ENCODE measurements at regions not wholly inside any gene's neighbourhood (a gene's known extent, or its start where the extent isn't known, plus 50 kb on each side); places are given as distances from the start of the nearest gene placed in this dataset.
"Not testable (repeated sequence)": the region's sequence is repeated elsewhere in the genome, so short reads cannot be mapped to it uniquely, and the experiment has no call there.

GRCh38 chr7:101679653-101680173, 50.6 kb upstream of the MYL10 start:
- TF ChIP-seq, protein P1, sequence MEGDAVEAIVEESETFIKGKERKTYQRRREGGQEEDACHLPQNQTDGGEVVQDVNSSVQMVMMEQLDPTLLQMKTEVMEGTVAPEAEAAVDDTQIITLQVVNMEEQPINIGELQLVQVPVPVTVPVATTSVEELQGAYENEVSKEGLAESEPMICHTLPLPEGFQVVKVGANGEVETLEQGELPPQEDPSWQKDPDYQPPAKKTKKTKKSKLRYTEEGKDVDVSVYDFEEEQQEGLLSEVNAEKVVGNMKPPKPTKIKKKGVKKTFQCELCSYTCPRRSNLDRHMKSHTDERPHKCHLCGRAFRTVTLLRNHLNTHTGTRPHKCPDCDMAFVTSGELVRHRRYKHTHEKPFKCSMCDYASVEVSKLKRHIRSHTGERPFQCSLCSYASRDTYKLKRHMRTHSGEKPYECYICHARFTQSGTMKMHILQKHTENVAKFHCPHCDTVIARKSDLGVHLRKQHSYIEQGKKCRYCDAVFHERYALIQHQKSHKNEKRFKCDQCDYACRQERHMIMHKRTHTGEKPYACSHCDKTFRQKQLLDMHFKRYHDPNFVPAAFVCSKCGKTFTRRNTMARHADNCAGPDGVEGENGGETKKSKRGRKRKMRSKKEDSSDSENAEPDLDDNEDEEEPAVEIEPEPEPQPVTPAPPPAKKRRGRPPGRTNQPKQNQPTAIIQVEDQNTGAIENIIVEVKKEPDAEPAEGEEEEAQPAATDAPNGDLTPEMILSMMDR (IDR thresholded peaks at IDR 0.05; ENCODE audit: low read depth, low read length): not testable (repeated sequence)
- TF ChIP-seq EZH2phosphoT487 (IDR thresholded peaks at IDR 0.05; ENCODE audit: low read depth): not testable (repeated sequence)

All from OCI-LY3 (cell line).